ENCODE measurements at regions not wholly inside any gene's neighbourhood (a gene's known extent, or its start where the extent isn't known, plus 50 kb on each side); places are given as distances from the start of the nearest gene placed in this dataset.

GRCh38 chr10:62582101-62582705, 208.0 kb downstream of the ZNF365 start:
- POLR2A ChIA-PET: no interaction called here
- Mint-ChIP-seq H3K4me3 (no peak overlapping the region), H3K27ac (no peak overlapping the region), H3K36me3 (ENCODE audit: low read depth) (no peaks in the 10 kb centered on the region), H3K9me3 (ENCODE audit: insufficient read depth) (peaks cover 3% of the 10 kb centered on the region), H3K4me1 (ENCODE audit: low read depth) (no peaks in the 10 kb centered on the region), H3K27me3 (ENCODE audit: low read depth) (peaks cover 6% of the 10 kb centered on the region)
- CTCF ChIA-PET: interaction anchor here (1.9 kb wide), 1 partner anchor 8 kb away, joined by 5 read pairs; no protein-coding TSS in a partner anchor
- ATAC-seq: no peak
- no peak for DNase-seq

- POLR2A ChIA-PET: no interaction called here
- Mint-ChIP-seq H3K27me3 (ENCODE audit: low read depth) (peaks cover 6% of the 10 kb centered on the region), H3K4me3 (no peak overlapping the region), H3K4me1 (ENCODE audit: low read depth) (no peaks in the 10 kb centered on the region), H3K27ac (no peak overlapping the region), H3K36me3 (ENCODE audit: low read depth) (no peaks in the 10 kb centered on the region), H3K9me3 (ENCODE audit: insufficient read depth) (peaks cover 3% of the 10 kb centered on the region)
- no peak for ATAC-seq
- DNase-seq: no peak
- CTCF ChIA-PET: interaction anchor here (0.6 kb wide), 1 partner anchor 269 kb away, joined by 3 read pairs; no protein-coding TSS in a partner anchor
Measured at GRCh38 chr10:62582804-62583208, 208.6 kb downstream of the ZNF365 start.

- H3K36me3 Mint-ChIP-seq (ENCODE audit: low read depth): no peaks in the 10 kb centered on the region
- peaks cover 5% of the 10 kb centered on the region for H3K27me3 Mint-ChIP-seq (ENCODE audit: low read depth)
- ATAC-seq: no peak
- no peak overlapping the region for H3K4me3 Mint-ChIP-seq
- peaks cover 3% of the 10 kb centered on the region for H3K9me3 Mint-ChIP-seq (ENCODE audit: insufficient read depth)
- no peak for DNase-seq
- ChIA-PET POLR2A (no interaction called here), CTCF (interaction anchor here (0.6 kb wide), 1 partner anchor 146 kb away, joined by 3 read pairs; no protein-coding TSS in a partner anchor)
- H3K27ac Mint-ChIP-seq: no peak overlapping the region
- H3K4me1 Mint-ChIP-seq (ENCODE audit: low read depth): no peaks in the 10 kb centered on the region
Measured at GRCh38 chr10:62583876-62584615, 209.9 kb downstream of the ZNF365 start.

- no peak overlapping the region for H3K27ac Mint-ChIP-seq
- H3K4me3 Mint-ChIP-seq: no peak overlapping the region
- H3K27me3 Mint-ChIP-seq (ENCODE audit: low read depth): peaks cover 6% of the 10 kb centered on the region
- ChIA-PET POLR2A (no interaction called here), CTCF (interaction anchor here (1.1 kb wide), 1 partner anchor 573 kb away, joined by 4 read pairs; no protein-coding TSS in a partner anchor)
- no peaks in the 10 kb centered on the region for H3K36me3 Mint-ChIP-seq (ENCODE audit: low read depth)
- H3K4me1 Mint-ChIP-seq (ENCODE audit: low read depth): no peaks in the 10 kb centered on the region
- ATAC-seq: no peak
- H3K9me3 Mint-ChIP-seq (ENCODE audit: insufficient read depth): peaks cover 3% of the 10 kb centered on the region
- no peak for DNase-seq
Measured at GRCh38 chr10:62584731-62585130, 210.6 kb downstream of the ZNF365 start.

- CTCF ChIA-PET: interaction anchor here (1.1 kb wide), 1 partner anchor 572 kb away, joined by 4 read pairs; no protein-coding TSS in a partner anchor
Measured at GRCh38 chr10:62585211-62585775, 211.1 kb downstream of the ZNF365 start.

GRCh38 chr10:62587011-62587410, 212.8 kb downstream of the ZNF365 start:
- CTCF ChIA-PET: interaction anchor here (0.9 to 1.4 kb wide), 2 partner anchors 9 to 95 kb away, joined by 3 read pairs; no protein-coding TSS in a partner anchor
- Mint-ChIP-seq H3K4me3 (no peak overlapping the region), H3K4me1 (ENCODE audit: low read depth) (no peaks in the 10 kb centered on the region), H3K36me3 (ENCODE audit: low read depth) (no peaks in the 10 kb centered on the region), H3K9me3 (ENCODE audit: insufficient read depth) (peaks cover 3% of the 10 kb centered on the region), H3K27me3 (ENCODE audit: low read depth) (peaks cover 10% of the 10 kb centered on the region), H3K27ac (no peak overlapping the region)
- DNase-seq (no peak), ATAC-seq (no peak)
- POLR2A ChIA-PET: no interaction called here

More at GRCh38 chr10:62585211-62585775, 211.1 kb downstream of the ZNF365 start:
- Mint-ChIP-seq H3K4me3 (no peak overlapping the region), H3K36me3 (ENCODE audit: low read depth) (no peaks in the 10 kb centered on the region), H3K9me3 (ENCODE audit: insufficient read depth) (peaks cover 3% of the 10 kb centered on the region), H3K27me3 (ENCODE audit: low read depth) (peaks cover 6% of the 10 kb centered on the region), H3K27ac (no peak overlapping the region), H3K4me1 (ENCODE audit: low read depth) (no peaks in the 10 kb centered on the region)
- DNase-seq (no peak), ATAC-seq (no peak)
- POLR2A ChIA-PET: no interaction called here

- DNase-seq (no peak), ATAC-seq (no peak)
- ChIA-PET POLR2A (no interaction called here), CTCF (interaction anchor here (1.3 to 1.4 kb wide), 2 partner anchors 10 to 231 kb away, joined by 3 read pairs; no protein-coding TSS in a partner anchor)
- Mint-ChIP-seq H3K4me1 (ENCODE audit: low read depth) (no peaks in the 10 kb centered on the region), H3K4me3 (no peak overlapping the region), H3K36me3 (ENCODE audit: low read depth) (no peaks in the 10 kb centered on the region), H3K27me3 (ENCODE audit: low read depth) (peaks cover 10% of the 10 kb centered on the region), H3K9me3 (ENCODE audit: insufficient read depth) (peaks cover 3% of the 10 kb centered on the region), H3K27ac (no peak overlapping the region)
Measured at GRCh38 chr10:62588116-62588515, 213.9 kb downstream of the ZNF365 start.

GRCh38 chr10:62589689-62590088, 214.8 kb upstream of the ADO start:
- ChIA-PET POLR2A (no interaction called here), CTCF (interaction anchor here (1.3 to 1.9 kb wide), 3 partner anchors 9 to 568 kb away, joined by 3 to 5 read pairs (median 4); no protein-coding TSS in a partner anchor)
- ATAC-seq (no peak), DNase-seq (no peak)
- H3K36me3 Mint-ChIP-seq (ENCODE audit: low read depth): no peaks in the 10 kb centered on the region
- no peak overlapping the region for H3K27ac Mint-ChIP-seq
- peaks cover 10% of the 10 kb centered on the region for H3K27me3 Mint-ChIP-seq (ENCODE audit: low read depth)
- peaks cover 3% of the 10 kb centered on the region for H3K9me3 Mint-ChIP-seq (ENCODE audit: insufficient read depth)
- H3K4me3 Mint-ChIP-seq: no peak overlapping the region
- peaks cover 3% of the 10 kb centered on the region for H3K4me1 Mint-ChIP-seq (ENCODE audit: low read depth)

- Mint-ChIP-seq H3K27me3 (ENCODE audit: low read depth) (peaks cover 8% of the 10 kb centered on the region), H3K36me3 (ENCODE audit: low read depth) (no peaks in the 10 kb centered on the region), H3K4me3 (no peak overlapping the region), H3K4me1 (ENCODE audit: low read depth) (peaks cover 3% of the 10 kb centered on the region), H3K9me3 (ENCODE audit: insufficient read depth) (no peaks in the 10 kb centered on the region), H3K27ac (no peak overlapping the region)
- no peak for ATAC-seq
- ChIA-PET POLR2A (no interaction called here), CTCF (interaction anchor here (1.0 to 1.9 kb wide), 6 partner anchors 9 to 568 kb away, joined by 3 to 8 read pairs (median 4); no protein-coding TSS in a partner anchor)
- no peak for DNase-seq
Measured at GRCh38 chr10:62590306-62590705, 214.2 kb upstream of the ADO start.

GRCh38 chr10:62594093-62594520, 210.4 kb upstream of the ADO start:
- Mint-ChIP-seq H3K4me1 (ENCODE audit: low read depth) (peaks cover 3% of the 10 kb centered on the region), H3K27me3 (ENCODE audit: low read depth) (peaks cover 6% of the 10 kb centered on the region), H3K36me3 (ENCODE audit: low read depth) (no peaks in the 10 kb centered on the region), H3K9me3 (ENCODE audit: insufficient read depth) (no peaks in the 10 kb centered on the region), H3K4me3 (no peak overlapping the region), H3K27ac (no peak overlapping the region)
- ChIA-PET CTCF (interaction anchor here (0.6 to 4.9 kb wide), 18 partner anchors 16 to 572 kb away, joined by 3 to 37 read pairs (median 4); partner anchors contain the start of genes EGR2 and NRBF2), POLR2A (no interaction called here)
- ATAC-seq (peak; percentile 77), DNase-seq (peak; percentile 60)

GRCh38 chr10:62597226-62597625, 207.3 kb upstream of the ADO start:
- Mint-ChIP-seq H3K36me3 (ENCODE audit: low read depth) (no peaks in the 10 kb centered on the region), H3K9me3 (ENCODE audit: insufficient read depth) (peaks cover 5% of the 10 kb centered on the region), H3K4me1 (ENCODE audit: low read depth) (peaks cover 3% of the 10 kb centered on the region), H3K4me3 (no peak overlapping the region), H3K27me3 (ENCODE audit: low read depth) (peaks cover 8% of the 10 kb centered on the region), H3K27ac (no peak overlapping the region)
- DNase-seq (no peak), ATAC-seq (no peak)
- ChIA-PET POLR2A (no interaction called here), CTCF (interaction anchor here (1.0 to 4.9 kb wide), 3 partner anchors 16 to 560 kb away, joined by 3 to 37 read pairs (median 3); no protein-coding TSS in a partner anchor)

All from activated CD8-positive, alpha-beta T cell treated with anti-CD3 and anti-CD28 coated beads, Interleukin-2, amount 10 ng/mL, durations not matched to agents 7 days and 5 days (primary cell).